HepG2 (cell line): ENCODE measurements at regions not wholly inside any gene's neighbourhood (a gene's known extent, or its start where the extent isn't known, plus 50 kb on each side); places are given as distances from the start of the nearest gene placed in this dataset.

Experiments
- ATAC-seq: fragments of 200-7000 bp; cut with Tn5 transposase; 3 replicates; pipeline ENCODE4 v1.9.1; 2020; ENCODE audit warnings: mild to moderate bottlenecking, moderate library complexity
- BruUV-seq: library from RNA; stranded (reverse); fragments of 400-500 nt; replicated peaks from 2 replicates; lab custom pipeline; 2021; lab: Mats Ljungman, UMichigan
- CTCF ChIA-PET: fragments of 300-600 bp; formaldehyde crosslinking; extraction: SDS; loops from one replicate; lab custom pipeline; 2021; ENCODE audit warnings: low total read pairs, inconsistent platforms, low intra/inter-chr PET ratio; lab: Yijun Ruan, JAX
- POLR2A ChIA-PET: fragments of 350-600 bp; sonication (Branson Sonifier 250); formaldehyde crosslinking; loops from one replicate; lab custom pipeline; 2020; ENCODE audit warnings: antibody characterized with exemption, inconsistent platforms; lab: Yijun Ruan, JAX
- DNase-seq: peaks from one replicate; pipeline ENCODE4 v3.0.0-alpha.2; 2015; ENCODE audit warnings: low spot score
- FAIRE-seq: peaks from 3 replicates; lab custom pipeline; 2011; peaks lifted over from hg19 to GRCh38; lab: Jason Lieb, UNC
- H2AFZ ChIP-seq: one replicate; pipeline ENCODE4 v1.6.1; 2011; ENCODE audit warnings: low read length, inconsistent platforms
- H3K27ac ChIP-seq: fragments of 300-600 bp; 3 replicates; pipeline ENCODE4 v1.8.0; 2011; ENCODE audit warnings: mixed run types, mild to moderate bottlenecking, mixed read lengths, low read length, inconsistent platforms; ENCODE audit not compliant: insufficient read depth; ENCODE audit errors: extremely low read length
- H3K27me3 ChIP-seq, 2 experiments: fragments of 200-600 bp in 1 of 2; 2 replicates in 1 of 2; 3 replicates in 1 of 2; pipeline versions ENCODE4 v1.6.0 to v1.8.0; 2011; ENCODE audit warnings: low read length in 2 of 2, mild to moderate bottlenecking in 2 of 2, moderate library complexity in 2 of 2, inconsistent platforms in 1 of 2; ENCODE audit not compliant: insufficient read depth in 2 of 2, control insufficient read depth in 1 of 2
- H3K36me3 ChIP-seq, 2 experiments: fragments of 200-600 bp in 1 of 2; replicated peaks in 1 of 2; 2 replicates in 1 of 2; 3 replicates in 1 of 2; pipeline versions ENCODE4 v1.5.1 to v1.8.0; 2011; ENCODE audit warnings: low read length in 2 of 2, inconsistent platforms in 1 of 2; ENCODE audit not compliant: insufficient read depth in 2 of 2, control insufficient read depth in 1 of 2
- H3K4me1 ChIP-seq: 2 replicates; pipeline ENCODE4 v1.5.1; 2012; ENCODE audit warnings: low read length, inconsistent platforms; ENCODE audit not compliant: insufficient read depth
- H3K4me2 ChIP-seq: 2 replicates; pipeline ENCODE4 v1.6.0; 2011; ENCODE audit warnings: low read depth, low read length, inconsistent platforms
- H3K4me3 ChIP-seq, 3 experiments: fragments of 200-600 bp in 1 of 3; sonication (generic), shearing (Covaris generic) in 1 of 3; replicated peaks in 1 of 3; 2 replicates each; pipeline ENCODE4 v1.5.1; 2011 to 2016; ENCODE audit warnings: low read length in 3 of 3, inconsistent platforms in 2 of 3, low read depth in 2 of 3, mild to moderate bottlenecking in 2 of 3, control low read depth in 1 of 3, mixed read lengths in 1 of 3; ENCODE audit not compliant: insufficient read depth in 1 of 3
- H3K79me2 ChIP-seq: one replicate; pipeline ENCODE4 v1.6.1; 2011; ENCODE audit warnings: low read length, inconsistent platforms; ENCODE audit not compliant: insufficient read depth
- H3K9ac ChIP-seq: 2 replicates; pipeline ENCODE4 v1.6.0; 2011; ENCODE audit warnings: mild to moderate bottlenecking, low read depth, low read length, inconsistent platforms; ENCODE audit not compliant: insufficient read depth
- H3K9me3 ChIP-seq: 2 replicates; pipeline ENCODE4 v1.5.1; 2012; ENCODE audit warnings: mild to moderate bottlenecking, low read length
- H4K20me1 ChIP-seq: 2 replicates; pipeline ENCODE4 v1.6.0; 2011; ENCODE audit warnings: inconsistent platforms, mild to moderate bottlenecking, low read length, moderate library complexity; ENCODE audit not compliant: insufficient read depth
- MEIS2 ChIP-seq: sonication (generic); formaldehyde crosslinking; IDR thresholded peaks from 2 replicates; pipeline ENCODE4 v1.9.0; 2021; ENCODE audit warnings: mild to moderate bottlenecking, missing genetic modification reagents
- NFE2L2 ChIP-seq: fragments of 150-350 bp; IDR thresholded peaks from 2 replicates; pipeline ENCODE4 v1.6.1; 2014; ENCODE audit warnings: low read length
- POLR2G ChIP-seq: fragments of 200-400 bp; formaldehyde crosslinking; IDR thresholded peaks from 2 replicates; pipeline ENCODE4 v1.6.1; 2018; ENCODE audit warnings: mild to moderate bottlenecking, low read depth, low read length, moderate library complexity
- SP1 ChIP-seq, 2 experiments: fragments of 450-650 bp in 1 of 2; sonication (generic) in 1 of 2; formaldehyde crosslinking in 1 of 2; IDR thresholded peaks; 2 replicates each; pipeline versions ENCODE4 v1.4.0 to v1.6.1; 2016 to 2020; ENCODE audit warnings: missing genetic modification reagents in 1 of 2
- ZMAT3 ChIP-seq: sonication (generic); formaldehyde crosslinking; conservative IDR thresholded peaks from 2 replicates; pipeline ENCODE4 v1.7.0; 2021; ENCODE audit warnings: missing genetic modification reagents
- ZNF207 ChIP-seq: fragments of 450-650 bp; IDR thresholded peaks from 2 replicates; pipeline ENCODE4 v1.6.1; 2016; ENCODE audit warnings: antibody characterized with exemption, borderline replicate concordance
- ZNF225 ChIP-seq: sonication (generic); formaldehyde crosslinking; IDR thresholded peaks from 2 replicates; pipeline ENCODE4 v1.4.0; 2020; ENCODE audit warnings: mild to moderate bottlenecking, missing genetic modification reagents
- WGBS: methylation state at CpG from one replicate; pipeline ENCODE4 v1.1.6; 2017; ENCODE audit warnings: low lambda C conversion rate; 5-methylcytosine and 5-hydroxymethylcytosine counted together
- in situ Hi-C: cut with HindIII; loops from 2 replicates; pipeline ENCODE4 v1.10.0; 2017; ENCODE audit warnings: low pct_unique_long_range_greater_than_20kb; ENCODE audit not compliant: extremely low pct_ligation_motif_present
- intact Hi-C: fragments of 100-400 bp; cut with micrococcal nuclease; formaldehyde crosslinking; loops from one replicate; pipeline ENCODE4 v1.10.0; 2022; ENCODE audit not compliant: unreplicated experiment
- TF ChIP-seq, protein P1 (sequence below): IDR thresholded peaks from 2 replicates; pipeline ENCODE4 v1.6.1; 2016; ENCODE audit warnings: low read depth, borderline replicate concordance
- TF ChIP-seq, protein P2 (sequence below): sonication (generic); formaldehyde crosslinking; IDR thresholded peaks from 2 replicates; pipeline ENCODE4 v1.4.0; 2020; ENCODE audit warnings: missing genetic modification reagents
- TF ChIP-seq, protein P3 (sequence below): IDR thresholded peaks from 2 replicates; pipeline ENCODE4 v1.6.1; 2016; ENCODE audit warnings: missing compliant biosample characterization, missing genetic modification reagents, borderline replicate concordance

DNA sequence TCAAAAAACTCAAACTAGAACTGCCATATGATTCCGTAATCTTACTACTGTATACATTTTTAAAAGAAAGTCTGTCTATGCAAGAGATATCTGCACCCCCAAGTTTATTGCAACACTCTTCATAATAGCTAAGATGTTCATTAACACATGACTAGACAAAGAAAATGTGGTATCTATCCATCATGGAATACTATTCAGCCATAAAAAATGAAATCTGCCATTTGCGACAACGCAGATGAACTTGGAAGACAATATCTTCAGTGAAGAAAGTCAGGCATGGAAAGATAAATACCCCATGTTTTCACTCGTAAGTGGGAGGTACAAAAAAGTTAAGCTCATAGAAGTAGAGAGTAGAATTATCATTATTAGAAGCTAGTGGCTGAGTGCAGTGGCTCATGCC lies 87.3 kb upstream of the DHRSX start:
- no peak overlapping the region for H3K27ac ChIP-seq
- POLR2A ChIA-PET: no interaction called here
- FAIRE-seq (no peak), DNase-seq (no peak), ATAC-seq (no peak)
- CTCF ChIA-PET: no interaction called here
- H3K9me3 ChIP-seq: no peaks in the 10 kb centered on the region
- 93% methylated on average over 4 of the region's 4 CpGs for WGBS
- no peak overlapping the region for H2AFZ ChIP-seq
- no peaks in the 10 kb centered on the region for H4K20me1 ChIP-seq
- intact Hi-C loops: no loop called here
- no peak overlapping the region for H3K4me3 ChIP-seq
- no peaks in the 10 kb centered on the region for H3K36me3 ChIP-seq
- peaks cover 2% of the 10 kb centered on the region; the same call in 1 of the 2 replicates for H3K4me1 ChIP-seq
- no peak overlapping the region for H3K9ac ChIP-seq
- in situ Hi-C loops: no loop called here
- TF ChIP-seq SP1 (IDR thresholded peaks at IDR 0.05) (no peak), SP1 (CRISPR knock-in tag; IDR thresholded peaks at IDR 0.05) (no peak), ZNF207 (no peak), MEIS2 (no peak), ZMAT3 (CRISPR knock-in tag) (no peak), NFE2L2 (no peak), POLR2G (no peak), ZNF225 (CRISPR knock-in tag) (no peak)
- TF ChIP-seq, protein P1, sequence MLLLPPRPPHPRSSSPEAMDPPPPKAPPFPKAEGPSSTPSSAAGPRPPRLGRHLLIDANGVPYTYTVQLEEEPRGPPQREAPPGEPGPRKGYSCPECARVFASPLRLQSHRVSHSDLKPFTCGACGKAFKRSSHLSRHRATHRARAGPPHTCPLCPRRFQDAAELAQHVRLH (CRISPR knock-in tag): no peak
- TF ChIP-seq, protein P2, sequence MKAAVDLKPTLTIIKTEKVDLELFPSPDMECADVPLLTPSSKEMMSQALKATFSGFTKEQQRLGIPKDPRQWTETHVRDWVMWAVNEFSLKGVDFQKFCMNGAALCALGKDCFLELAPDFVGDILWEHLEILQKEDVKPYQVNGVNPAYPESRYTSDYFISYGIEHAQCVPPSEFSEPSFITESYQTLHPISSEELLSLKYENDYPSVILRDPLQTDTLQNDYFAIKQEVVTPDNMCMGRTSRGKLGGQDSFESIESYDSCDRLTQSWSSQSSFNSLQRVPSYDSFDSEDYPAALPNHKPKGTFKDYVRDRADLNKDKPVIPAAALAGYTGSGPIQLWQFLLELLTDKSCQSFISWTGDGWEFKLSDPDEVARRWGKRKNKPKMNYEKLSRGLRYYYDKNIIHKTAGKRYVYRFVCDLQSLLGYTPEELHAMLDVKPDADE: no peak
- TF ChIP-seq, protein P3, sequence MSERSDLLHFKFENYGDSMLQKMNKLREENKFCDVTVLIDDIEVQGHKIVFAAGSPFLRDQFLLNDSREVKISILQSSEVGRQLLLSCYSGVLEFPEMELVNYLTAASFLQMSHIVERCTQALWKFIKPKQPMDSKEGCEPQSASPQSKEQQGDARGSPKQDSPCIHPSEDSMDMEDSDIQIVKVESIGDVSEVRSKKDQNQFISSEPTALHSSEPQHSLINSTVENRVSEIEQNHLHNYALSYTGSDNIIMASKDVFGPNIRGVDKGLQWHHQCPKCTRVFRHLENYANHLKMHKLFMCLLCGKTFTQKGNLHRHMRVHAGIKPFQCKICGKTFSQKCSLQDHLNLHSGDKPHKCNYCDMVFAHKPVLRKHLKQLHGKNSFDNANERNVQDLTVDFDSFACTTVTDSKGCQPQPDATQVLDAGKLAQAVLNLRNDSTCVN: no peak
- BruUV-seq: no TSS peak
- H3K79me2 ChIP-seq: no peaks in the 10 kb centered on the region
- no peak overlapping the region for H3K4me2 ChIP-seq
- peaks cover 0 to 12% of the 10 kb centered on the region in 2 experiments; a peak in 4 of 5 replicates for H3K27me3 ChIP-seq
